ENCODE measurements at regions not wholly inside any gene's neighbourhood (a gene's known extent, or its start where the extent isn't known, plus 50 kb on each side); places are given as distances from the start of the nearest gene placed in this dataset.

DNA sequence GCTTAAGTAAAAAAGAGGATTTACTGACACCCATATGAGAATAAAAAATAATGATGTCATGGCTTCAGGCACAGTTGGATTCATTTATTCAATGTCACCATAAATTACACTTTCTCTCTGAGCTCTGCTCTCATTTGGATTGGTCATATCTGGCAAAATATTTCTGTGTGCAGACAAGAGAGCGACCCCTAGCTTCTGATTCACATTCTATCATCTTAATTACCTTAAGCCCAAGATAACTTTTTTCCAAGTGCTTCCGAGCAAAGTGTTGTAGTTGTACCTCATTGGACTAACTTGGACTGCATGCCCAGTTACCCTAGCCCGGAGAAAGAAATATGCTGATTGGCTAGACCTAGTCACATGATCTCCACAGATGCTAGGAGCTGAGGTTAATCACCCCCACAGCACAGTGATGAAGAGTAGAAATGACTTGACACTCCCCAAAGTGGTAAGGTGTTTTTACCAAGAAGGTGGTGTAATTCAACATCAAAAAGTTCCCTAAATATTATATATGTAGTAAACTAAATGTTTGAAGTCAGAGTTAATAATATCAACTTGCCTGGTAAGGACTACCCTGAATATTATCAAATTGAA lies 552.2 kb upstream of the SUCLG2 start:
- DNase-seq = no peak
- Mint-ChIP-seq H3K4me1 (peaks cover 11% of the 10 kb centered on the region), H3K27me3 (ENCODE audit: insufficient read depth) (no peaks in the 10 kb centered on the region), H3K4me3 (no peak overlapping the region), H3K9me3 (peaks cover 11% of the 10 kb centered on the region), H3K36me3 (ENCODE audit: low read depth) (no peaks in the 10 kb centered on the region), H3K27ac (no peak overlapping the region)
- H3K4me3 ChIP-seq (ENCODE audit: low read length) = no peak overlapping the region
- TF ChIP-seq, protein P1, sequence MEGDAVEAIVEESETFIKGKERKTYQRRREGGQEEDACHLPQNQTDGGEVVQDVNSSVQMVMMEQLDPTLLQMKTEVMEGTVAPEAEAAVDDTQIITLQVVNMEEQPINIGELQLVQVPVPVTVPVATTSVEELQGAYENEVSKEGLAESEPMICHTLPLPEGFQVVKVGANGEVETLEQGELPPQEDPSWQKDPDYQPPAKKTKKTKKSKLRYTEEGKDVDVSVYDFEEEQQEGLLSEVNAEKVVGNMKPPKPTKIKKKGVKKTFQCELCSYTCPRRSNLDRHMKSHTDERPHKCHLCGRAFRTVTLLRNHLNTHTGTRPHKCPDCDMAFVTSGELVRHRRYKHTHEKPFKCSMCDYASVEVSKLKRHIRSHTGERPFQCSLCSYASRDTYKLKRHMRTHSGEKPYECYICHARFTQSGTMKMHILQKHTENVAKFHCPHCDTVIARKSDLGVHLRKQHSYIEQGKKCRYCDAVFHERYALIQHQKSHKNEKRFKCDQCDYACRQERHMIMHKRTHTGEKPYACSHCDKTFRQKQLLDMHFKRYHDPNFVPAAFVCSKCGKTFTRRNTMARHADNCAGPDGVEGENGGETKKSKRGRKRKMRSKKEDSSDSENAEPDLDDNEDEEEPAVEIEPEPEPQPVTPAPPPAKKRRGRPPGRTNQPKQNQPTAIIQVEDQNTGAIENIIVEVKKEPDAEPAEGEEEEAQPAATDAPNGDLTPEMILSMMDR (conservative IDR thresholded peaks at IDR 0.05) = no peak
- H3K9ac ChIP-seq (ENCODE audit: extremely low read depth, low read length, poor library complexity, severe bottlenecking) = no peak overlapping the region
- peaks cover 5% of the 10 kb centered on the region for H3K4me1 ChIP-seq (ENCODE audit: control insufficient read depth, insufficient read depth, low read length)
- no peak overlapping the region for H3K27ac ChIP-seq (ENCODE audit: low read depth, low read length)
- H3K36me3 ChIP-seq (ENCODE audit: control insufficient read depth, insufficient read depth, low read length) = no peaks in the 10 kb centered on the region
- 94 to 100% methylated on average over 2 to 3 of the region's 3 CpGs for whole genome bisulfite sequencing, 2 experiments (ENCODE audit: insufficient coverage in 1 of 2, insufficient read length in 1 of 2)
- peaks cover 13% of the 10 kb centered on the region for H3K9me3 ChIP-seq (ENCODE audit: control insufficient read depth, low read length)
- no peaks in the 10 kb centered on the region for H3K27me3 ChIP-seq (ENCODE audit: control insufficient read depth, insufficient read depth, low read length, poor library complexity, severe bottlenecking)

DNA sequence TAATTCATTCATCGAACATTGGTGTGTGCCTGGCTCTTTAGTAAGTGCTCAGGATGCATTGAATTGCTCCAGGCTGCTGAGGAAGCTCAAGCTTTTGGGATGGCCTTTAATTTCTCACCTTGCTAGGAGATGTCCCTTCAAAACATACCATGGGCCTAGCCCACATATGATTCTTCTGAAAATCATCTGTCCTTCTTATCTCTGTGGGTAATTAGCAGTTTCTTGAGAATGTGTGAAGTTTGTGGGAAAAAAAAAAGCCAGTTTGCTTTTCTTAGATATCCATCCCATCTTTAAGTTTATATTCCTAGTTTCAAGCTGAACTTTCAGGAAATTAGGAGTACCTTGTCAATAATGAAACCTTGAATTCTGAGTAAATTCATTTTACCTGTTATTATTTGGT lies 532.3 kb upstream of the SUCLG2 start:
- no peaks in the 10 kb centered on the region for H3K9me3 ChIP-seq (ENCODE audit: control insufficient read depth, low read length)
- H3K4me1 Mint-ChIP-seq = no peaks in the 10 kb centered on the region
- TF ChIP-seq, protein P1 (conservative IDR thresholded peaks at IDR 0.05) = no peak
- DNase-seq = no peak
- no peaks in the 10 kb centered on the region for H3K9me3 Mint-ChIP-seq
- H3K4me3 Mint-ChIP-seq = no peak overlapping the region
- no peaks in the 10 kb centered on the region for H3K27me3 Mint-ChIP-seq (ENCODE audit: insufficient read depth)
- WGBS, 2 experiments (ENCODE audit: insufficient coverage in 1 of 2, insufficient read length in 1 of 2) = 89% methylated on average over 1 of the region's 1 CpG; no CpG with 5 or more reads in 1 of the 2 experiments
- no peaks in the 10 kb centered on the region for H3K36me3 ChIP-seq (ENCODE audit: control insufficient read depth, insufficient read depth, low read length)
- no peak overlapping the region for H3K27ac ChIP-seq (ENCODE audit: low read depth, low read length)
- H3K27ac Mint-ChIP-seq = no peak overlapping the region
- H3K4me1 ChIP-seq (ENCODE audit: control insufficient read depth, insufficient read depth, low read length) = no peaks in the 10 kb centered on the region
- H3K4me3 ChIP-seq (ENCODE audit: low read length) = no peak overlapping the region
- no peak overlapping the region for H3K9ac ChIP-seq (ENCODE audit: extremely low read depth, low read length, poor library complexity, severe bottlenecking)
- no peaks in the 10 kb centered on the region for H3K36me3 Mint-ChIP-seq (ENCODE audit: low read depth)
- H3K27me3 ChIP-seq (ENCODE audit: control insufficient read depth, insufficient read depth, low read length, poor library complexity, severe bottlenecking) = no peaks in the 10 kb centered on the region

DNA sequence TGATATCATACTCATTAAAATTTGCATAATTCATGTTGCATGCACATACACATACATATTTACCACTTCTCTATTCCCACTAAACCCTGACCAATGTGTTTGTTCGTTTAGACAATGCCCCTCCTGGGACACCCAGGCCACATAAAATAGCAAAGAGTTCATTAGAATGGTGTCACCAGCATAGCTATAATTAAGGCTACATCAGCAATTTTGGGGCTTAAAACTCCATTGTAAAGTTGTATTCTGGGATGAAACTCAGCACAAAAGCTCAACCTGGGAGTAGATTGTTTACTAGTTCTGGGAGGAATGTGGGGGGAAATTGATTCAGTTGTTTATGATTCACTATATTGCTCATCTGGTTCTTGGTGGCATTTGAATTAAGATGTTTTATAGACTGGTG lies 522.2 kb upstream of the SUCLG2 start:
- H3K9ac ChIP-seq (ENCODE audit: extremely low read depth, low read length, poor library complexity, severe bottlenecking) = no peak overlapping the region
- Mint-ChIP-seq H3K9me3 (peaks cover 35% of the 10 kb centered on the region), H3K4me1 (no peaks in the 10 kb centered on the region), H3K27ac (no peak overlapping the region), H3K4me3 (no peak overlapping the region), H3K36me3 (ENCODE audit: low read depth) (no peaks in the 10 kb centered on the region), H3K27me3 (ENCODE audit: insufficient read depth) (no peaks in the 10 kb centered on the region)
- no peaks in the 10 kb centered on the region for H3K36me3 ChIP-seq (ENCODE audit: control insufficient read depth, insufficient read depth, low read length)
- TF ChIP-seq, protein P1 (conservative IDR thresholded peaks at IDR 0.05) = no peak
- H3K27me3 ChIP-seq (ENCODE audit: control insufficient read depth, insufficient read depth, low read length, poor library complexity, severe bottlenecking) = no peaks in the 10 kb centered on the region
- H3K9me3 ChIP-seq (ENCODE audit: control insufficient read depth, low read length) = peaks cover 17% of the 10 kb centered on the region
- no peak overlapping the region for H3K27ac ChIP-seq (ENCODE audit: low read depth, low read length)
- no peak overlapping the region for H3K4me3 ChIP-seq (ENCODE audit: low read length)
- no peaks in the 10 kb centered on the region for H3K4me1 ChIP-seq (ENCODE audit: control insufficient read depth, insufficient read depth, low read length)
- WGBS, 2 experiments (ENCODE audit: insufficient coverage in 1 of 2, insufficient read length in 1 of 2) = 89 to 100% methylated on average over 1 of the region's 1 CpG
- DNase-seq = no peak

Measured in endodermal cell (in vitro differentiated cells).